Liver (tissue), 8 donors: ENCODE measurements at regions not wholly inside any gene's neighbourhood (a gene's known extent, or its start where the extent isn't known, plus 50 kb on each side); places are given as distances from the start of the nearest gene placed in this dataset.

Source experiments
- DNase-seq: peaks from one replicate; pipeline ENCODE4 v3.0.0-alpha.2; 2017; ENCODE audit warnings: low spot score
- H3K27ac ChIP-seq, 2 donors: one replicate each; pipeline ENCODE4 v1.7.0; 2013; ENCODE audit warnings: inconsistent platforms in 2 of 2, low read length in 2 of 2, control low read depth in 1 of 2, low read depth in 1 of 2, mild to moderate bottlenecking in 1 of 2
- H3K27me3 ChIP-seq, 4 donors: one replicate each; pipeline versions ENCODE4 v1.6.1 to v1.7.0; 2013; ENCODE audit warnings: low read length in 3 of 4, inconsistent platforms in 1 of 4, mild to moderate bottlenecking in 1 of 4, moderate library complexity in 1 of 4; ENCODE audit not compliant: control insufficient read depth in 4 of 4, insufficient read depth in 4 of 4
- H3K36me3 ChIP-seq, 4 donors: one replicate each; pipeline versions ENCODE4 v1.6.1 to v1.7.0; 2013; ENCODE audit warnings: low read length in 3 of 4, mild to moderate bottlenecking in 3 of 4, low read depth in 1 of 4, moderate library complexity in 1 of 4; ENCODE audit not compliant: control insufficient read depth in 4 of 4, insufficient read depth in 3 of 4
- H3K4me1 ChIP-seq, 4 donors: one replicate each; pipeline versions ENCODE4 v1.6.1 to v1.7.0; 2013; ENCODE audit warnings: low read length in 3 of 4, mild to moderate bottlenecking in 3 of 4, moderate library complexity in 1 of 4; ENCODE audit not compliant: control insufficient read depth in 4 of 4, insufficient read depth in 4 of 4
- H3K4me3 ChIP-seq, 3 donors: one replicate each; pipeline versions ENCODE4 v1.6.1 to v1.7.0; 2013; ENCODE audit warnings: low read length in 3 of 3, control low read depth in 1 of 3, low read depth in 1 of 3, mild to moderate bottlenecking in 1 of 3
- H3K9ac ChIP-seq, 2 donors: one replicate each; pipeline ENCODE4 v1.7.0; 2013; ENCODE audit warnings: low read length in 2 of 2, mild to moderate bottlenecking in 2 of 2, moderate library complexity in 2 of 2, control low read depth in 1 of 2, low read depth in 1 of 2
- H3K9me3 ChIP-seq, 4 donors: one replicate each; pipeline versions ENCODE4 v1.6.1 to v1.7.0; 2013; ENCODE audit warnings: low read length in 3 of 4; ENCODE audit not compliant: control insufficient read depth in 4 of 4
- ATF3 ChIP-seq: IDR thresholded peaks from 2 replicates; pipeline ENCODE4 v1.6.1; 2016; ENCODE audit warnings: antibody characterized with exemption
- CTCF ChIP-seq: fragments of 150-350 bp; IDR thresholded peaks from 2 replicates; pipeline ENCODE4 v1.5.1; 2017; ENCODE audit warnings: improper control_type of control experiment, low read depth, low read length; ENCODE audit not compliant: missing input control
- FOXA1 ChIP-seq: IDR thresholded peaks from 2 replicates; pipeline ENCODE4 v1.6.1; 2016; ENCODE audit warnings: antibody characterized with exemption
- FOXA2 ChIP-seq: IDR thresholded peaks from 2 replicates; pipeline ENCODE4 v1.6.1; 2016; ENCODE audit warnings: antibody characterized with exemption
- GABPA ChIP-seq, 2 donors: IDR thresholded peaks in 1 of 2; conservative IDR thresholded peaks in 1 of 2; 2 replicates each; pipeline ENCODE4 v1.6.1; 2016; ENCODE audit warnings: antibody characterized with exemption in 2 of 2, mild to moderate bottlenecking in 1 of 2, moderate library complexity in 1 of 2
- HNF4A ChIP-seq, 2 donors: conservative IDR thresholded peaks; 2 replicates each; pipeline ENCODE4 v1.6.1; 2016; ENCODE audit warnings: antibody characterized with exemption in 2 of 2, mild to moderate bottlenecking in 2 of 2
- HNF4G ChIP-seq: IDR thresholded peaks from 2 replicates; pipeline ENCODE4 v1.6.1; 2016; ENCODE audit warnings: antibody characterized with exemption
- JUND ChIP-seq, 2 donors: IDR thresholded peaks; 2 replicates each; pipeline ENCODE4 v1.6.1; 2016; ENCODE audit warnings: antibody characterized with exemption in 2 of 2
- MAX ChIP-seq: IDR thresholded peaks from 2 replicates; pipeline ENCODE4 v1.6.1; 2016; ENCODE audit warnings: antibody characterized with exemption
- NR2F2 ChIP-seq: IDR thresholded peaks from 2 replicates; pipeline ENCODE4 v1.6.1; 2016; ENCODE audit warnings: antibody characterized with exemption
- RAD21 ChIP-seq, 2 donors: IDR thresholded peaks; 2 replicates each; pipeline ENCODE4 v1.6.1; 2016; ENCODE audit warnings: antibody characterized with exemption in 2 of 2, mild to moderate bottlenecking in 2 of 2
- REST ChIP-seq: IDR thresholded peaks from 2 replicates; pipeline ENCODE4 v1.6.1; 2016; ENCODE audit warnings: antibody characterized with exemption, mild to moderate bottlenecking
- TAF1 ChIP-seq: conservative IDR thresholded peaks from 2 replicates; pipeline ENCODE4 v1.6.1; 2016; ENCODE audit warnings: antibody characterized with exemption, mild to moderate bottlenecking
- YY1 ChIP-seq: IDR thresholded peaks from 2 replicates; pipeline ENCODE4 v1.6.1; 2016; ENCODE audit warnings: antibody characterized with exemption, mild to moderate bottlenecking
- WGBS: extraction: QIAGEN DNeasy Blood & Tissue Kit; methylation state at CpG from one replicate; pipeline ENCODE4 v1.1.7; 2013; 5-methylcytosine and 5-hydroxymethylcytosine counted together
- donor health status: healthy.
- donor health status: healthy.
- donor health status: healthy.
- donor health status: healthy.
- donor health status: healthy.

GRCh38 chr2:235402422-235402821 lies 91.4 kb upstream of the AGAP1 start:
- TF ChIP-seq NR2F2 = no peak
- TF ChIP-seq REST = no peak
- TF ChIP-seq YY1 = no peak
- no peak for TF ChIP-seq ATF3
- no peak for TF ChIP-seq JUND (IDR thresholded peaks at IDR 0.05)
- TF ChIP-seq FOXA1 = no peak
- no peak for TF ChIP-seq HNF4G
- TF ChIP-seq MAX = no peak
- Histone ChIP-seq H3K36me3 (no peaks in the 10 kb centered on the region), H3K4me3 (no peak overlapping the region), H3K27ac (no peak overlapping the region), H3K27me3 (no peaks in the 10 kb centered on the region), H3K4me1 (no peaks in the 10 kb centered on the region), H3K9me3 (peaks cover 0 to 2% (median 0%) of the 10 kb centered on the region in 4 donors), H3K9ac (no peak overlapping the region)
- no peak for DNase-seq
- WGBS = 76% methylated on average over 2 of the region's 2 CpGs

GRCh38 chr2:235405612-235406361 lies 88.1 kb upstream of the AGAP1 start:
- Histone ChIP-seq H3K27me3 (no peaks in the 10 kb centered on the region), H3K4me1 (no peaks in the 10 kb centered on the region), H3K9ac (no peak overlapping the region), H3K36me3 (no peaks in the 10 kb centered on the region), H3K27ac (no peak overlapping the region), H3K4me3 (no peak overlapping the region), H3K9me3 (no peaks in the 10 kb centered on the region)
- TF ChIP-seq HNF4G = no peak
- no peak for TF ChIP-seq GABPA (IDR thresholded peaks at IDR 0.05 in 1 of 2, conservative IDR thresholded peaks at IDR 0.05 in 1 of 2)
- TF ChIP-seq MAX = no peak
- TF ChIP-seq TAF1 = no peak
- no peak for TF ChIP-seq HNF4A (conservative IDR thresholded peaks at IDR 0.05)
- no peak for DNase-seq
- 78% methylated on average over 11 of the region's 11 CpGs for WGBS

- no peak overlapping the region for H3K4me3 ChIP-seq
- no peak overlapping the region for H3K27ac ChIP-seq
- TF ChIP-seq JUND (IDR thresholded peaks at IDR 0.05) = no peak
- no peak for TF ChIP-seq RAD21 (IDR thresholded peaks at IDR 0.05)
- TF ChIP-seq MAX = no peak
- TF ChIP-seq FOXA2 = no peak
- no peak for TF ChIP-seq GABPA (IDR thresholded peaks at IDR 0.05 in 1 of 2, conservative IDR thresholded peaks at IDR 0.05 in 1 of 2)
- TF ChIP-seq TAF1 = no peak
- no peak for TF ChIP-seq REST
- no peak for TF ChIP-seq YY1
- TF ChIP-seq ATF3 = no peak
- TF ChIP-seq CTCF = no peak
- no peak overlapping the region for H3K9ac ChIP-seq
- 58% methylated on average over 8 of the region's 8 CpGs for WGBS
- no peaks in the 10 kb centered on the region for H3K4me1 ChIP-seq
- no peaks in the 10 kb centered on the region for H3K36me3 ChIP-seq
- no peak for DNase-seq
- no peaks in the 10 kb centered on the region for H3K27me3 ChIP-seq
- H3K9me3 ChIP-seq = no peaks in the 10 kb centered on the region
Observed at GRCh38 chr2:235406430-235406829, 87.4 kb upstream of the AGAP1 start.
